Heart left ventricle (tissue), 13 donors: ENCODE measurements at regions not wholly inside any gene's neighbourhood (a gene's known extent, or its start where the extent isn't known, plus 50 kb on each side); places are given as distances from the start of the nearest gene placed in this dataset.

Source experiments
- POLR2A ChIP-seq, 2 donors: fragments of 450-650 bp; IDR thresholded peaks; one replicate each; pipeline ENCODE4 v1.6.1; 2017; ENCODE audit warnings: antibody characterized with exemption in 2 of 2, mild to moderate bottlenecking in 2 of 2, moderate library complexity in 2 of 2
- TF ChIP-seq, protein P1 (sequence below), 12 donors: fragments of 200-600 bp; sonication (generic) in 4 of 12; IDR thresholded peaks; one replicate each; pipeline versions ENCODE4 v1.5.0 to v1.8.0; 2018 to 2022; ENCODE audit warnings: antibody characterized with exemption in 12 of 12, mild to moderate bottlenecking in 5 of 12
- donor health status: ischemic (EF 13 %, LVEDD 7.1; RV severe dilation, severe dysfunction).
- donor health status: DM: no; HTN: yes; CAD: no.
- donor health status: DM: no; HTN: no; CAD: no.
- donor health status: ischemic (EF 25% LVEDD 6.9; RV normal size, moderate dysfunction).
- donor health status: ischemic (EF 25% LVEDD 5.7; RV mildly dilated, moderate dysfunction).
- donor health status: ischemic (EF 35%, LVEDD 5.7; RV mildly dilated, moderate dysfunction).
- donor health status: nonischemic (EF 11% LVEDD 7.7; RV severe dilation, severe dysfunction).
- donor health status: DM: yes; HTN: yes; CAD: no.
- donor health status: PGD.
- donor health status: ischemic (EF 29% LVEDD 5.4; RV normal size, mild dysfunction).
- donor health status: nonischemic (EF 23%, LVEDD 6.1; RV moderate dilation, normal function).

DNA sequence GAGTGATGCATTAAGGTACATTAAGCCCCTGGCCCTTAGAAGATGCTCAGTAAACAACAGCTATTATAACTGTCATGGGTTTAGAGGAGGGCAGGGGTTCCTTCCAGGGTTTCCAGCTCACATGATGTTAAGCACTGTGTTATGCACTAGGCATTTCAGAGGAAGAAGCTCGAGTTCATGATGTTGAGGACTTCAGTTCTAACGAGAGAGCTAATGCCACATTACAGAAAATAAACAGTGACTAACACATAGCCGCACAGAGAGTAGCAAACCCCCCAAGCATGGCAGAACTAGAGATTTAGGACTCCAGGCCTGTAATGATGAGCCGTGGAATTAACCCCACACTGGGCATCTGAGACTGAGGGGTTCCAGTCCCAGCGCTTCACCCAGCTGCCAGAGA is 105.2 kb downstream of the UNC5CL start:
- TF ChIP-seq, protein P1, sequence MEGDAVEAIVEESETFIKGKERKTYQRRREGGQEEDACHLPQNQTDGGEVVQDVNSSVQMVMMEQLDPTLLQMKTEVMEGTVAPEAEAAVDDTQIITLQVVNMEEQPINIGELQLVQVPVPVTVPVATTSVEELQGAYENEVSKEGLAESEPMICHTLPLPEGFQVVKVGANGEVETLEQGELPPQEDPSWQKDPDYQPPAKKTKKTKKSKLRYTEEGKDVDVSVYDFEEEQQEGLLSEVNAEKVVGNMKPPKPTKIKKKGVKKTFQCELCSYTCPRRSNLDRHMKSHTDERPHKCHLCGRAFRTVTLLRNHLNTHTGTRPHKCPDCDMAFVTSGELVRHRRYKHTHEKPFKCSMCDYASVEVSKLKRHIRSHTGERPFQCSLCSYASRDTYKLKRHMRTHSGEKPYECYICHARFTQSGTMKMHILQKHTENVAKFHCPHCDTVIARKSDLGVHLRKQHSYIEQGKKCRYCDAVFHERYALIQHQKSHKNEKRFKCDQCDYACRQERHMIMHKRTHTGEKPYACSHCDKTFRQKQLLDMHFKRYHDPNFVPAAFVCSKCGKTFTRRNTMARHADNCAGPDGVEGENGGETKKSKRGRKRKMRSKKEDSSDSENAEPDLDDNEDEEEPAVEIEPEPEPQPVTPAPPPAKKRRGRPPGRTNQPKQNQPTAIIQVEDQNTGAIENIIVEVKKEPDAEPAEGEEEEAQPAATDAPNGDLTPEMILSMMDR (IDR thresholded peaks at IDR 0.05) = no peak
- TF ChIP-seq POLR2A (IDR thresholded peaks at IDR 0.05) = no peak
